Colonic mucosa (tissue), 4 donors: ENCODE measurements at regions not wholly inside any gene's neighbourhood (a gene's known extent, or its start where the extent isn't known, plus 50 kb on each side); places are given as distances from the start of the nearest gene placed in this dataset.

Experiments used
- DNase-seq: peaks from one replicate; pipeline ENCODE4 v3.0.0-alpha.2; 2020
- H3K27ac ChIP-seq: fragments of 200-600 bp; one replicate; pipeline ENCODE4 v1.8.0; 2021
- H3K27me3 ChIP-seq: fragments of 200-600 bp; one replicate; pipeline ENCODE4 v1.8.0; 2021
- H3K36me3 ChIP-seq: fragments of 200-600 bp; one replicate; pipeline ENCODE4 v1.8.0; 2021
- H3K4me1 ChIP-seq: fragments of 200-600 bp; one replicate; pipeline ENCODE4 v1.8.0; 2021; ENCODE audit warnings: mild to moderate bottlenecking
- H3K4me3 ChIP-seq: fragments of 200-600 bp; one replicate; pipeline ENCODE4 v1.8.0; 2021
- H3K9ac ChIP-seq, 2 donors: one replicate each; pipeline ENCODE4 v1.7.0; 2013; ENCODE audit warnings: control low read depth in 2 of 2, low read depth in 2 of 2, low read length in 2 of 2
- H3K9me3 ChIP-seq: fragments of 200-600 bp; one replicate; pipeline ENCODE4 v1.8.0; 2021
- intact Hi-C: fragments of 100-400 bp; cut with DNase I; formaldehyde crosslinking; loops from one replicate; pipeline ENCODE4 v1.14.1; 2022
- TF ChIP-seq, protein P1 (sequence below): fragments of 200-600 bp; IDR thresholded peaks from one replicate; pipeline ENCODE4 v1.8.0; 2022; ENCODE audit warnings: antibody characterized with exemption, mild to moderate bottlenecking
- donor health status: healthy.
- donor health status: DM: no; HTN: no; CAD: no.
- donor health status: DM: no; HTN: no; CAD: no.

DNA sequence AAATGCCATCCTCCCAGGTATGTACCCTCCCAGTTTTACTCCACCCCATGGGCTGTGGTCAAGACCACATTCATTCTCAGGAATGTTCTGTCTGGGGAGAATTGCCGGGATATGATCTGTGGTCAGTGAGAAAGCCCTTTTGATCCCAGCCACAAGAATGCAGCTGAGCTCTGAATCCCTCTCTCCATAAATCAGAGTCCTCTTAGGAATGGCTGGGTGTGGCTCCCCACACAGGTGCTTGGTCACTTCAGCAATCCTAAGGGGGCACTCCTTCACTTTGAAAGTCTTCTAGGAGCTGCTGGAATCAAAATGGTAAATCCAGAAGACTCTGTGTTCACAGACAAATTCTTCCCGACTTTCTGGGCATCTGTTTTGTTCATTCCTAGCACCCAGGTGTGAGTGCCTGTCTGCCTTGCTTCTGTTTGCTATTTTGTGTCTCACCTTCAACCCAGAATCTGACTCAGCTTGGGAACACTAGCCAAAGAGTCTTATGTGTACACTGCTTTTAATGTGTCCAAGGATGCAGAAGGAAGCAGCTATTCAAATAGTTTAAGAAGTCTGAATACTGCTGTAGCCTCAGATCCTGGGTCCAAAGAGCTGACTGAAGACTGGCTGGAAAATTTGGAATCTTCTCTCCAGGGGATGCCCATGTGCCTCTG, 144.6 kb upstream of the CDKN3 start:
- H3K4me3 ChIP-seq = no peak overlapping the region
- TF ChIP-seq, protein P1, sequence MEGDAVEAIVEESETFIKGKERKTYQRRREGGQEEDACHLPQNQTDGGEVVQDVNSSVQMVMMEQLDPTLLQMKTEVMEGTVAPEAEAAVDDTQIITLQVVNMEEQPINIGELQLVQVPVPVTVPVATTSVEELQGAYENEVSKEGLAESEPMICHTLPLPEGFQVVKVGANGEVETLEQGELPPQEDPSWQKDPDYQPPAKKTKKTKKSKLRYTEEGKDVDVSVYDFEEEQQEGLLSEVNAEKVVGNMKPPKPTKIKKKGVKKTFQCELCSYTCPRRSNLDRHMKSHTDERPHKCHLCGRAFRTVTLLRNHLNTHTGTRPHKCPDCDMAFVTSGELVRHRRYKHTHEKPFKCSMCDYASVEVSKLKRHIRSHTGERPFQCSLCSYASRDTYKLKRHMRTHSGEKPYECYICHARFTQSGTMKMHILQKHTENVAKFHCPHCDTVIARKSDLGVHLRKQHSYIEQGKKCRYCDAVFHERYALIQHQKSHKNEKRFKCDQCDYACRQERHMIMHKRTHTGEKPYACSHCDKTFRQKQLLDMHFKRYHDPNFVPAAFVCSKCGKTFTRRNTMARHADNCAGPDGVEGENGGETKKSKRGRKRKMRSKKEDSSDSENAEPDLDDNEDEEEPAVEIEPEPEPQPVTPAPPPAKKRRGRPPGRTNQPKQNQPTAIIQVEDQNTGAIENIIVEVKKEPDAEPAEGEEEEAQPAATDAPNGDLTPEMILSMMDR = no peak
- H3K9ac ChIP-seq = no peak overlapping the region
- no peaks in the 10 kb centered on the region for H3K9me3 ChIP-seq
- DNase-seq = no peak
- H3K27me3 ChIP-seq = no peaks in the 10 kb centered on the region
- no peaks in the 10 kb centered on the region for H3K4me1 ChIP-seq
- intact Hi-C loops = no loop called here
- H3K36me3 ChIP-seq = no peaks in the 10 kb centered on the region
- no peak overlapping the region for H3K27ac ChIP-seq

DNA sequence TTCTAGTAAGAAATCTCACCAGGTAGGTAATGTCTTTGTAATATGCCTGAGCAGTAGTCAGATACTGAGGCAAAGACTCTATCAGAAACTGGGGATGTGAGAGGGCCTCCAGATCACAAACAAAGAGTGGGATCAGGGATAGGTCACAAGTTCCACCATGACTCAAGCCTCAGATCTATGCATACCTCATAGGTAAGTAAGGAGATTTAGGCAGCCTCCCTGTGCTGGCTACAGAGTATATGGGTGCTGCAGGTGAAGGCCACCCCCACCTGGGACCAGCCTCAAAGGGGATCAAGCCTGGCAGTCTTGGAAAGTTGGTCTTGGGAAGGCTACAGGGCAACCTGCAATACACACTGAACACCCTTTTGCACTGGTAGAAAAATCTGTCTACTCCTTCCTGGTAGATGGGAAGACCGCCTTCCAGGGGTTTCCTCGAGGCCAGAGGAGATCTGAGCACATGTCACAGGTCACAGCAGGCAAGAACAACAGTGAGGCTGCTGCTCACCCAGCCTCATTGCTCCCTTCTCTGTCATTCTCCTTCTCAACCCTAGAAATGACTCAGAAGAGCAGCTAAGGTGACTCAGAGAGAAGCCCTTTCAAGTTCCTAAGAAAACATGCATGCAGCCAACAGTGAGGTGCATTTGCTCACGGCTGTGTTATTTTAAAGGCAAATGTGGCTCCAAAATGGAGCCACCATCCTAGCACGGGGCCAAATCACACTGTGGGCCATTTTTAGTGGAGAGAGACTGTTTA, 143.4 kb upstream of the CDKN3 start:
- Histone ChIP-seq H3K36me3 (no peaks in the 10 kb centered on the region), H3K27ac (no peak overlapping the region), H3K27me3 (no peaks in the 10 kb centered on the region), H3K4me3 (no peak overlapping the region), H3K9ac (no peak overlapping the region), H3K9me3 (no peaks in the 10 kb centered on the region), H3K4me1 (no peaks in the 10 kb centered on the region)
- intact Hi-C loops = no loop called here
- TF ChIP-seq, protein P1 = no peak
- DNase-seq = no peak

DNA sequence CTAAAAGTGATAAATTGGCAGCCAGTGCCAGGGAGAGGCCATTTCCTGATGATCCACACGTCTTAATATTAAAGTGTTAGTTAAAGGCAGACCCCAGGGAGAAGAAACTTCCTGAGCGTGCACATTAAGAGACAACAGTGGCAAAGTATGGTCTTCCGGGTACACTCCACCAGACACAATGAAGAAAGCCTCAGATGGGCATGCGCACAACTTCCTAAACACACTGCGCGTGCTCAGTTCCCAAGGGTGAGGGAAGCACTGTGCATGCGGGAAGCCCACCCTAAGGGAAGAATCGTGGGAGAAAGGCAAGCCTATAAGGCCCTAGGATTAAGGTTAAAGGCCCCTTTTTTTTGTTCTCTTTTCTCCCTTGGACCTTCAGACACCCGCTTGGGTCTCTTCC, 140.7 kb upstream of the CDKN3 start:
- Histone ChIP-seq H3K27me3 (no peaks in the 10 kb centered on the region), H3K36me3 (no peaks in the 10 kb centered on the region), H3K4me3 (no peak overlapping the region), H3K9ac (no peak overlapping the region), H3K4me1 (no peaks in the 10 kb centered on the region), H3K27ac (no peak overlapping the region), H3K9me3 (no peaks in the 10 kb centered on the region)
- intact Hi-C loops = no loop called here
- no peak for DNase-seq
- TF ChIP-seq, protein P1 = no peak

DNA sequence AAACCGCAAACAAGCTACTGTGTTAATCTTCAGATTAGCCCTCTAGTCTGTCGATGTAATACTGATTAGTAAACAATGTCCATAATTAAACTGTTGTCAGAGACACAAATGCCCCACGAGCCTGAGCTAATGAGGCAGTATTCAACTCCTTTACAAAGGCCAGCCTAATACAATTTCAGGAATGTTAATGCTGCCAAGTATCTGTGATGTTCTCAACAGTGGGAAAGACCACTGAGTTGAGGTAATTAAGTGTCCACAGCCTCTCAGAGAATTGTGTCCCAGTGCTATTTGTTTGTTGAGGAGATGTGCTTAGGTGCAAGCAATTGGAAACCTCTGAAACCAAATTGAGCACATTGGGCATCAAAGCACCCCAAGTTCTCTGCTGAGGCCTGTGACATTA, 139.4 kb upstream of the CDKN3 start:
- no peaks in the 10 kb centered on the region for H3K36me3 ChIP-seq
- no peak overlapping the region for H3K27ac ChIP-seq
- TF ChIP-seq, protein P1 = no peak
- no peak overlapping the region for H3K9ac ChIP-seq
- H3K27me3 ChIP-seq = no peaks in the 10 kb centered on the region
- no peak overlapping the region for H3K4me3 ChIP-seq
- intact Hi-C loops = no loop called here
- no peaks in the 10 kb centered on the region for H3K4me1 ChIP-seq
- DNase-seq = no peak
- H3K9me3 ChIP-seq = no peaks in the 10 kb centered on the region

DNA sequence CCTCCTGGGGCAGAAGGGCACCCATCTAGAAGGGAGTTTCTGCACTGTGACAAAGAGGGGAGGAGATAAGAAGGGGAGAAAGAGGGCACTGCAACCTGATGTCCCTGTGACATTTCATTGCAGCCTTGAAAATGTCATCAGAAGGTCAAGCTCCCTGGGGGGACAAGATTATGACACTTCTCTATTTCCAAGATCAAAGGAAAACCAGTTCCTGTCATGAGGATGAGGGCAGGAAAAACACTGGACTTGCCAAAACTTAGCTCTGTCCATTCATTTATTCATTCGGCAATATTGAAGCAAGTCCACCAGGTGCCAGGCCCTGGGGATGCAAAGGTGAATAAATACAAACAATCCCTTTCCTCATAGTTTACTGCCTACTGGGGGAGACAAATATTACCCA, 138.4 kb upstream of the CDKN3 start:
- no peaks in the 10 kb centered on the region for H3K36me3 ChIP-seq
- no peak overlapping the region for H3K4me3 ChIP-seq
- no peaks in the 10 kb centered on the region for H3K27me3 ChIP-seq
- no peak overlapping the region for H3K9ac ChIP-seq
- no peaks in the 10 kb centered on the region for H3K4me1 ChIP-seq
- TF ChIP-seq, protein P1 = no peak
- DNase-seq = no peak
- H3K9me3 ChIP-seq = no peaks in the 10 kb centered on the region
- intact Hi-C loops = no loop called here
- no peak overlapping the region for H3K27ac ChIP-seq
